ENCODE measurements at regions not wholly inside any gene's neighbourhood (a gene's known extent, or its start where the extent isn't known, plus 50 kb on each side); places are given as distances from the start of the nearest gene placed in this dataset.

DNA sequence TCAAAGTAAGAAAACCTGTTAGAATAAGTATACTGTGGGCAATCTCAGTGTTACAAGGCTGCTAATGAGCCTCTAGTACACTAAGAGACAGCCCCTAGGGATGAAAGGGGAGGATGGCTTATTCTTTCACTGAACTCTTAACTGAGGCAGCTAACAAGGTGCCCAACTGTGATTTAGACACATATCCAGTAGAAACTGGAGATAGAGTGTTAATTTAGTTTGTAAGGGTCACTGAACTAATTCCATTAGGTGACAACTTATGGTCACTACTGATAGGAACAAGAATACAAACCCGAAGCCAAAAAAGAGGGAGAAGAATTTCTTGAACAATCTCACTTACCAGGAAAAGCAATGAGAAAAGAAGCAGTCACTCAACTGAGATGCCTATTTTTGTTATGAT lies 1010.6 kb downstream of the PCDH9 start:
- no peak overlapping the region for H3K4me3 ChIP-seq (ENCODE audit: low read depth, low read length)
- TF ChIP-seq, protein P1, sequence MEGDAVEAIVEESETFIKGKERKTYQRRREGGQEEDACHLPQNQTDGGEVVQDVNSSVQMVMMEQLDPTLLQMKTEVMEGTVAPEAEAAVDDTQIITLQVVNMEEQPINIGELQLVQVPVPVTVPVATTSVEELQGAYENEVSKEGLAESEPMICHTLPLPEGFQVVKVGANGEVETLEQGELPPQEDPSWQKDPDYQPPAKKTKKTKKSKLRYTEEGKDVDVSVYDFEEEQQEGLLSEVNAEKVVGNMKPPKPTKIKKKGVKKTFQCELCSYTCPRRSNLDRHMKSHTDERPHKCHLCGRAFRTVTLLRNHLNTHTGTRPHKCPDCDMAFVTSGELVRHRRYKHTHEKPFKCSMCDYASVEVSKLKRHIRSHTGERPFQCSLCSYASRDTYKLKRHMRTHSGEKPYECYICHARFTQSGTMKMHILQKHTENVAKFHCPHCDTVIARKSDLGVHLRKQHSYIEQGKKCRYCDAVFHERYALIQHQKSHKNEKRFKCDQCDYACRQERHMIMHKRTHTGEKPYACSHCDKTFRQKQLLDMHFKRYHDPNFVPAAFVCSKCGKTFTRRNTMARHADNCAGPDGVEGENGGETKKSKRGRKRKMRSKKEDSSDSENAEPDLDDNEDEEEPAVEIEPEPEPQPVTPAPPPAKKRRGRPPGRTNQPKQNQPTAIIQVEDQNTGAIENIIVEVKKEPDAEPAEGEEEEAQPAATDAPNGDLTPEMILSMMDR (conservative IDR thresholded peaks at IDR 0.05; ENCODE audit: low read depth, low read length): no peak
- no peak for DNase-seq (ENCODE audit: low read depth)

DNA sequence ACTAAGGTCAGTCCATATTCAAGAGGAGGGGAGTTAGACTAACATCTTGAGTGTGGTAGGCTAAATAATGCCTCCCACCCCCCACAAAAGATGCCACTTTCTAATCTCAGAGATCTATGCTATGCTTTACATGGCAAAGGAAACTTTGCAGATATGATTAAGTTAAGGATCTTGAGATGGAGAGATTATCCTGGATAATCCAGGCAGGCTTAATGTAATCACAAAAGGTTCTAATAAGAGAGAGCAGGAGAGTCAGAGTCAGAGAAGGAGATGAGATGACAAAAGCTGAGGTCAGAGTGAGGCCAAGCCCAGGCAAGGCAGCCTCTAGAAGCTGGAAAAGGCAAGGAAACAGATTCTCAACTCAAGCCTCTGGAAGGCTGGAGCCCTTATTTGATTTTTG lies 1011.6 kb downstream of the PCDH9 start:
- DNase-seq (ENCODE audit: low read depth): no peak
- H3K4me3 ChIP-seq (ENCODE audit: low read depth, low read length): no peak overlapping the region
- TF ChIP-seq, protein P1 (conservative IDR thresholded peaks at IDR 0.05; ENCODE audit: low read depth, low read length): no peak

DNA sequence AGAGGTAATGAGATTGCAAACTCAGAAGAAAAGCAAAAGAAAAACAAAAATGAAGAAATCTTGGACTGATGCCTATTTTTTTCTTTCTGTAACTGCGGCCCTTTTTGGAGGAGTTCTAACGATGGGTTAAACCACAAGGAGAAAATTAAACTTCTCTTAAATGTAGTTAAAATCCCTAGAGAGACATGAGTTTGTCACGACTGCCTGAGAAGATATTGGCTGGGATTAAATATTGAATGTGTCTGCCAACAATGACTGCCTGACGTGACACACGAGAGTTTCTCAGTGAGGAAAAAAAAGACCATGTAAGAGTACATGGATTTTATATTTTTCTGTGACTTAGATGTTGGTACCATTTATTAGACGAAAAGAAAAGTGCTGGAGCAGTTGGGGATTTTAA lies 1013.4 kb downstream of the PCDH9 start:
- H3K4me3 ChIP-seq (ENCODE audit: low read depth, low read length): no peak overlapping the region
- TF ChIP-seq, protein P1 (conservative IDR thresholded peaks at IDR 0.05; ENCODE audit: low read depth, low read length): no peak
- no peak for DNase-seq (ENCODE audit: low read depth)

DNA sequence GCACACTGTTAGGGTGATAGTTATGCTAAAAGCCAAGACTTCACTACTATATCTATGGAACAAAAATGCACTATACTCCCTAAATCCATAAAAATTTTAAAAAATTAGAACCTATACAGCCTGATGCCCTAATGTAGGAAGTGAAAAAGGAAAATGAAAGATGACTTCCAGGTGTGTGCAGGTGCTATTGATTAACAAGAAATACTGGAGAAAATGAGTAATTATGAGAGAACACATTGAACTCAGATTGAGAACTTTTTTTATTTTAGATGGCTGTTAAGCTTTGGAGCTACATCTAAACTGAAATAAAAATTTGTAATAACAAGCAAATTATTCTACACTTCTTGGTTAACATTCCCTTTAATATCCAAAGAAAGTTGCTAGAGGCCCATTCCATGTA lies 1015.7 kb downstream of the PCDH9 start:
- DNase-seq (ENCODE audit: low read depth): no peak

DNA sequence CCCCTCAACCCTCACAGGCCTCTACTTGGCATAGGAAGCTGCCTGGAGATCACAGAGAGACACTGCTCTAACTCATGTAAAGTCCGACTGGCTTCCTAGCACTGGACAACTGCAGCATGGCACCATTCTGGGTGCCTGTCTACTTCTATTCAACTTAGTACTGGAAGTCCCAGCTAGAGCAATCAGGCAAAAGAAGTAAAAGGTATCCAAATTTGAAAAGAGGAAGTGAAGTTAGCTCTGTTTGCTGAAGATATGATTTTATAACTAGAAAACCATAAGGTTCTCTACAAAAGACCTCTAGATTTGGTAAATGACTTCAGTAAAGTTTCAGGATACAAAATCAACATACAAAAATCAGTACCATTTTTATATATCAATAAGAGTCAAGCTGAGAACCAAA lies 1017.6 kb downstream of the PCDH9 start:
- H3K4me3 ChIP-seq (ENCODE audit: low read depth, low read length): no peak overlapping the region
- TF ChIP-seq, protein P1 (conservative IDR thresholded peaks at IDR 0.05; ENCODE audit: low read depth, low read length): no peak
- no peak for DNase-seq (ENCODE audit: low read depth)

More for the DNA sequence above, 1015.7 kb downstream of the PCDH9 start:
- TF ChIP-seq, protein P1 (conservative IDR thresholded peaks at IDR 0.05; ENCODE audit: low read depth, low read length): no peak
- no peak overlapping the region for H3K4me3 ChIP-seq (ENCODE audit: low read depth, low read length)

DNA sequence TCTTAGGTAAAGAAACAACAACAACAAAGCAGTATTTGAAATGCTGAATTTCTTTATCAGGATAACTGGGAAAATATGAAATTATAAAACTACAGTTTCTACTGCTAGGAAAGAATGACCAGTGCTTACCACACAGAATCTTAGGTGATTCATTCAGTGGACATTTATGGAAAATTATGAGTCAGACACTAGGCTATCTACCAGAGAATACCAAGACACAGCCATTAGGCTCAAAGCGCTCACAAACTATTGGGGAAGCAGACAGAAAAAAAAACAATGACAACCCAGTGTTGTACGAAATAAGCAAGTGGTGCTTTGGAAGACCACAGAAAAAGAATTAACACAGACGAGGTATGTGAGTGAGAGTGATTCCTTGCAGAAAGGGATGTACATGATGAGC lies 1019.5 kb downstream of the PCDH9 start:
- no peak for DNase-seq (ENCODE audit: low read depth)
- TF ChIP-seq, protein P1 (conservative IDR thresholded peaks at IDR 0.05; ENCODE audit: low read depth, low read length): no peak
- no peak overlapping the region for H3K4me3 ChIP-seq (ENCODE audit: low read depth, low read length)

DNA sequence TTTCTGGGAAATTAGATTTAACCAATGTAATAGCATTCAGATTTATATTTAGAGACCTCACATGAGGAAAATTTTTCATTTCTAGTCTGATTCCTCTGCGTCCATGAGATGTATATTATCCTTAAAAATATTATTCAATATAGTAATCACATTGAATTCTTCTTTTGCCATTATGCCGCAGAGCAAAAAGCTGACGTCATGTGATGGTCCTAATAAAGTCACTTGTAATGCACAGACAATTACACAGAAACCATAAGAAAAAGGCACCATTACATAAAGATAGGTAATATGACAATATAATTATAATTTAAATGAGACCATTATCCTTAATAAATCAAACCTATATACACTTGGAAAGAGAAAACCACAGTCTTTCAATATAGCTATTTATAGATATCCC lies 1021.5 kb downstream of the PCDH9 start:
- TF ChIP-seq, protein P1 (conservative IDR thresholded peaks at IDR 0.05; ENCODE audit: low read depth, low read length): no peak
- H3K4me3 ChIP-seq (ENCODE audit: low read depth, low read length): no peak overlapping the region
- DNase-seq (ENCODE audit: low read depth): no peak
